MG63 (cell line): ENCODE measurements at regions not wholly inside any gene's neighbourhood (a gene's known extent, or its start where the extent isn't known, plus 50 kb on each side); places are given as distances from the start of the nearest gene placed in this dataset.
A peak's percentile ranks its signal among the peaks of the same experiment; 100 is the strongest.

Experiments
- DNase-seq: peaks from one replicate; pipeline ENCODE4 v3.0.0-alpha.2; 2020
- H3K27me3 ChIP-seq: fragments of 250-450 bp; sonication (Bioruptor Pico); 2 replicates; pipeline ENCODE4 v1.5.1; 2020; ENCODE audit warnings: mild to moderate bottlenecking, moderate library complexity
- H3K36me3 ChIP-seq: fragments of 250-450 bp; sonication (Bioruptor Pico); 2 replicates; pipeline ENCODE4 v1.5.1; 2020; ENCODE audit warnings: mild to moderate bottlenecking, moderate library complexity
- H3K4me3 ChIP-seq: fragments of 250-450 bp; sonication (Bioruptor Pico); 2 replicates; pipeline ENCODE4 v1.5.1; 2020; ENCODE audit warnings: mild to moderate bottlenecking, moderate library complexity
- H3K9me3 ChIP-seq: fragments of 250-450 bp; sonication (Bioruptor Pico); 2 replicates; pipeline ENCODE4 v1.5.1; 2020; ENCODE audit warnings: mild to moderate bottlenecking, moderate library complexity

GRCh38 chr7:366161-366803 lies 76.3 kb downstream of the FOXL3 start:
- Histone ChIP-seq H3K4me3 (0 out of 2 replicates have a peak overlapping the region, but pooled peaks have one; percentile 9), H3K27me3 (no peaks in the 10 kb centered on the region), H3K9me3 (no peaks in the 10 kb centered on the region), H3K36me3 (no peaks in the 10 kb centered on the region)
- DNase-seq, result no peak

GRCh38 chr7:367351-367901 lies 77.5 kb downstream of the FOXL3 start:
- Histone ChIP-seq H3K27me3 (no peaks in the 10 kb centered on the region), H3K36me3 (no peaks in the 10 kb centered on the region), H3K9me3 (no peaks in the 10 kb centered on the region), H3K4me3 (no peak overlapping the region)
- no peak for DNase-seq

GRCh38 chr7:368651-369475 lies 78.9 kb downstream of the FOXL3 start:
- Histone ChIP-seq H3K4me3 (no peak overlapping the region), H3K27me3 (no peaks in the 10 kb centered on the region), H3K36me3 (no peaks in the 10 kb centered on the region), H3K9me3 (no peaks in the 10 kb centered on the region)
- no peak for DNase-seq

GRCh38 chr7:369476-370258 lies 79.7 kb downstream of the FOXL3 start:
- Histone ChIP-seq H3K27me3 (no peaks in the 10 kb centered on the region), H3K36me3 (no peaks in the 10 kb centered on the region), H3K4me3 (no peak overlapping the region), H3K9me3 (no peaks in the 10 kb centered on the region)
- DNase-seq, result no peak

GRCh38 chr7:370259-370625 lies 80.3 kb downstream of the FOXL3 start:
- no peaks in the 10 kb centered on the region for H3K9me3 ChIP-seq
- no peak overlapping the region for H3K4me3 ChIP-seq
- no peak for DNase-seq
- H3K36me3 ChIP-seq, result no peaks in the 10 kb centered on the region
- H3K27me3 ChIP-seq, result no peaks in the 10 kb centered on the region

- no peaks in the 10 kb centered on the region for H3K9me3 ChIP-seq
- H3K36me3 ChIP-seq, result no peaks in the 10 kb centered on the region
- H3K27me3 ChIP-seq, result no peaks in the 10 kb centered on the region
- no peak for DNase-seq
- H3K4me3 ChIP-seq, result no peak overlapping the region
Measured at GRCh38 chr7:370775-371118, 80.8 kb downstream of the FOXL3 start.

GRCh38 chr7:371119-371778 lies 81.3 kb downstream of the FOXL3 start:
- Histone ChIP-seq H3K9me3 (no peaks in the 10 kb centered on the region), H3K36me3 (no peaks in the 10 kb centered on the region), H3K4me3 (no peak overlapping the region), H3K27me3 (no peaks in the 10 kb centered on the region)
- DNase-seq, result no peak

- DNase-seq, result no peak
- Histone ChIP-seq H3K4me3 (no peak overlapping the region), H3K27me3 (no peaks in the 10 kb centered on the region), H3K9me3 (no peaks in the 10 kb centered on the region), H3K36me3 (no peaks in the 10 kb centered on the region)
Measured at GRCh38 chr7:371779-372545, 82.0 kb downstream of the FOXL3 start.

- H3K27me3 ChIP-seq, result no peaks in the 10 kb centered on the region
- no peak for DNase-seq
- H3K4me3 ChIP-seq, result no peak overlapping the region
- H3K36me3 ChIP-seq, result no peaks in the 10 kb centered on the region
- no peaks in the 10 kb centered on the region for H3K9me3 ChIP-seq
Measured at GRCh38 chr7:372546-372931, 82.6 kb downstream of the FOXL3 start.

- Histone ChIP-seq H3K36me3 (no peaks in the 10 kb centered on the region), H3K27me3 (no peaks in the 10 kb centered on the region)
- DNase-seq, result no peak
Measured at GRCh38 chr7:372932-373791, 83.2 kb downstream of the FOXL3 start.

GRCh38 chr7:373818-374705 lies 84.1 kb downstream of the FOXL3 start:
- Histone ChIP-seq H3K36me3 (no peaks in the 10 kb centered on the region), H3K4me3 (no peak overlapping the region), H3K27me3 (no peaks in the 10 kb centered on the region), H3K9me3 (no peaks in the 10 kb centered on the region)
- no peak for DNase-seq

More at GRCh38 chr7:372932-373791, 83.2 kb downstream of the FOXL3 start:
- no peak overlapping the region for H3K4me3 ChIP-seq
- H3K9me3 ChIP-seq, result no peaks in the 10 kb centered on the region

- no peak for DNase-seq
- H3K27me3 ChIP-seq, result no peaks in the 10 kb centered on the region
- H3K36me3 ChIP-seq, result no peaks in the 10 kb centered on the region
- H3K9me3 ChIP-seq, result no peaks in the 10 kb centered on the region
- no peak overlapping the region for H3K4me3 ChIP-seq
Measured at GRCh38 chr7:374706-375311, 84.8 kb downstream of the FOXL3 start.

GRCh38 chr7:375321-375831 lies 85.4 kb downstream of the FOXL3 start:
- H3K27me3 ChIP-seq, result no peaks in the 10 kb centered on the region
- H3K4me3 ChIP-seq, result no peak overlapping the region
- DNase-seq, result no peak
- H3K36me3 ChIP-seq, result no peaks in the 10 kb centered on the region
- no peaks in the 10 kb centered on the region for H3K9me3 ChIP-seq

GRCh38 chr7:375901-376305 lies 85.9 kb downstream of the FOXL3 start:
- no peak for DNase-seq

More at GRCh38 chr7:375901-376305, 85.9 kb downstream of the FOXL3 start:
- Histone ChIP-seq H3K9me3 (no peaks in the 10 kb centered on the region), H3K4me3 (no peak overlapping the region), H3K36me3 (no peaks in the 10 kb centered on the region), H3K27me3 (no peaks in the 10 kb centered on the region)
